ENCODE measurements at regions not wholly inside any gene's neighbourhood (a gene's known extent, or its start where the extent isn't known, plus 50 kb on each side); places are given as distances from the start of the nearest gene placed in this dataset.

DNA sequence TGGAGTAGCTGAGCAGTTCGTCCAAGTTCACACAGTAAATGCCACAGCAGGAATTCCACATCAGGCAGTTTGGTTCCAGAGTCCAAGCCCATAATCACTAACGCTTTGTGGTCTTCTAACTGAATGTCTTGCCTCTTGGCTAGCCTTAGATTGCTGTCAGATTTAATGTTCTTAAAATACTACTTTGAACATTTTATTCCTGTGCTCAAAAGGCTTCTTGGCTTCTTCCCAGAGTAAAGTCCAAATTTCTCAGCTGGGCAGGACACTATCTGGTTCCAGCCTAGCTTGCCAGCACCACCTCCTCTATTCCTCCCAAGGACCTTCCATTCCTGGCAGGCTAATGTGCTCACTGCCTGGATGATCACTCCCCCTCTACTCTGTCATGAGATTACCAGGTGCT, 256.9 kb downstream of the SQOR start:
- no peak overlapping the region for H3K4me3 Mint-ChIP-seq
- POLR2A ChIA-PET = no interaction called here
- H3K27me3 Mint-ChIP-seq (ENCODE audit: low read depth) = no peaks in the 10 kb centered on the region
- H3K27ac Mint-ChIP-seq = no peak overlapping the region
- ATAC-seq = no peak
- TF ChIP-seq, protein P1, sequence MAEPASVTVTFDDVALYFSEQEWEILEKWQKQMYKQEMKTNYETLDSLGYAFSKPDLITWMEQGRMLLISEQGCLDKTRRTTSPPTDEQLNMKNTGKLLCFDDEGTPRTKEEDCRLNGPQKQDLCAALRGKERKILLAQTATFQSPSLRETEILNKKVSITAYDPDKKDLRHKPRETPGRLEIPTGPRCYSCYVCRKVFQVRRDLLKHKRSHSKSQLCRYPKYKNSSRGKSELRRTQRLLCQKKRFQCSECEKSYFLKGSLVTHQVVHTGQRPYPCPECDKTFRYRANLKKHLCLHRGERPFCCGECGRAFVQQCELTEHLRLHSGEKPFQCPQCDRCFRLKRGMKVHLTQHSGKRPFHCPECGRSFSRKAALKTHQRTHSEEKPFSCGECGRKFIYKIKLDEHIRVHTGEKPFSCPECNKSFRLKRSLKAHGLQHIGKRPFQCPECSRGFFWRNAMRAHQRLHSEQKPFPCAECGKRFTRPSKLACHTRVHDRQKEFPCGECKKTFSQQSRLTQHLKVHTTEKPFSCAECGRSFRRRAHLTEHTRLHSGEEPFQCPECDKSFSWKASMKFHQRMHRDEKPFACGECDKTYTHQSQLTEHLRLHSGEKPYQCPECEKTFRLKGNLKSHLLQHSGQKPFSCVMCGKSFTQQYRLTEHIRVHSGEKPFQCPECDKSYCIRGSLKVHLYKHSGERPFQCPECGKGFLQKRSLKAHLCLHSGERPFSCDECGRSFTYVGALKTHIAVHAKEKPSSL (CRISPR knock-in tag; conservative IDR thresholded peaks at IDR 0.05) = no peak
- TF ChIP-seq GABPB1 (CRISPR knock-in tag; IDR thresholded peaks at IDR 0.05) (no peak), ZBTB21 (CRISPR knock-in tag; IDR thresholded peaks at IDR 0.05; ENCODE audit: borderline replicate concordance) (no peak), ZNF396 (CRISPR knock-in tag; IDR thresholded peaks at IDR 0.05; ENCODE audit: borderline replicate concordance) (no peak), ZNF232 (CRISPR knock-in tag; IDR thresholded peaks at IDR 0.05) (no peak), SMAD3 (CRISPR knock-in tag; IDR thresholded peaks at IDR 0.05; ENCODE audit: borderline replicate concordance) (no peak), TP53 (CRISPR knock-in tag; IDR thresholded peaks at IDR 0.05) (no peak), ZNF317 (CRISPR knock-in tag; IDR thresholded peaks at IDR 0.05; ENCODE audit: borderline replicate concordance, low read depth) (no peak), TEAD4 (CRISPR knock-in tag; IDR thresholded peaks at IDR 0.05) (no peak)
- TF ChIP-seq, protein P2, sequence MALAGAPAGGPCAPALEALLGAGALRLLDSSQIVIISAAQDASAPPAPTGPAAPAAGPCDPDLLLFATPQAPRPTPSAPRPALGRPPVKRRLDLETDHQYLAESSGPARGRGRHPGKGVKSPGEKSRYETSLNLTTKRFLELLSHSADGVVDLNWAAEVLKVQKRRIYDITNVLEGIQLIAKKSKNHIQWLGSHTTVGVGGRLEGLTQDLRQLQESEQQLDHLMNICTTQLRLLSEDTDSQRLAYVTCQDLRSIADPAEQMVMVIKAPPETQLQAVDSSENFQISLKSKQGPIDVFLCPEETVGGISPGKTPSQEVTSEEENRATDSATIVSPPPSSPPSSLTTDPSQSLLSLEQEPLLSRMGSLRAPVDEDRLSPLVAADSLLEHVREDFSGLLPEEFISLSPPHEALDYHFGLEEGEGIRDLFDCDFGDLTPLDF (CRISPR knock-in tag; IDR thresholded peaks at IDR 0.05) = no peak
- TF ChIP-seq, protein P3, sequence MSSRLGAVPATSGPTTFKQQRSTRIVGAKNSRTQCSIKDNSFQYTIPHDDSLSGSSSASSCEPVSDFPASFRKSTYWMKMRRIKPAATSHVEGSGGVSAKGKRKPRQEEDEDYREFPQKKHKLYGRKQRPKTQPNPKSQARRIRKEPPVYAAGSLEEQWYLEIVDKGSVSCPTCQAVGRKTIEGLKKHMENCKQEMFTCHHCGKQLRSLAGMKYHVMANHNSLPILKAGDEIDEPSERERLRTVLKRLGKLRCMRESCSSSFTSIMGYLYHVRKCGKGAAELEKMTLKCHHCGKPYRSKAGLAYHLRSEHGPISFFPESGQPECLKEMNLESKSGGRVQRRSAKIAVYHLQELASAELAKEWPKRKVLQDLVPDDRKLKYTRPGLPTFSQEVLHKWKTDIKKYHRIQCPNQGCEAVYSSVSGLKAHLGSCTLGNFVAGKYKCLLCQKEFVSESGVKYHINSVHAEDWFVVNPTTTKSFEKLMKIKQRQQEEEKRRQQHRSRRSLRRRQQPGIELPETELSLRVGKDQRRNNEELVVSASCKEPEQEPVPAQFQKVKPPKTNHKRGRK (CRISPR knock-in tag; IDR thresholded peaks at IDR 0.05; ENCODE audit: borderline replicate concordance) = no peak
- TF ChIP-seq, protein P4, sequence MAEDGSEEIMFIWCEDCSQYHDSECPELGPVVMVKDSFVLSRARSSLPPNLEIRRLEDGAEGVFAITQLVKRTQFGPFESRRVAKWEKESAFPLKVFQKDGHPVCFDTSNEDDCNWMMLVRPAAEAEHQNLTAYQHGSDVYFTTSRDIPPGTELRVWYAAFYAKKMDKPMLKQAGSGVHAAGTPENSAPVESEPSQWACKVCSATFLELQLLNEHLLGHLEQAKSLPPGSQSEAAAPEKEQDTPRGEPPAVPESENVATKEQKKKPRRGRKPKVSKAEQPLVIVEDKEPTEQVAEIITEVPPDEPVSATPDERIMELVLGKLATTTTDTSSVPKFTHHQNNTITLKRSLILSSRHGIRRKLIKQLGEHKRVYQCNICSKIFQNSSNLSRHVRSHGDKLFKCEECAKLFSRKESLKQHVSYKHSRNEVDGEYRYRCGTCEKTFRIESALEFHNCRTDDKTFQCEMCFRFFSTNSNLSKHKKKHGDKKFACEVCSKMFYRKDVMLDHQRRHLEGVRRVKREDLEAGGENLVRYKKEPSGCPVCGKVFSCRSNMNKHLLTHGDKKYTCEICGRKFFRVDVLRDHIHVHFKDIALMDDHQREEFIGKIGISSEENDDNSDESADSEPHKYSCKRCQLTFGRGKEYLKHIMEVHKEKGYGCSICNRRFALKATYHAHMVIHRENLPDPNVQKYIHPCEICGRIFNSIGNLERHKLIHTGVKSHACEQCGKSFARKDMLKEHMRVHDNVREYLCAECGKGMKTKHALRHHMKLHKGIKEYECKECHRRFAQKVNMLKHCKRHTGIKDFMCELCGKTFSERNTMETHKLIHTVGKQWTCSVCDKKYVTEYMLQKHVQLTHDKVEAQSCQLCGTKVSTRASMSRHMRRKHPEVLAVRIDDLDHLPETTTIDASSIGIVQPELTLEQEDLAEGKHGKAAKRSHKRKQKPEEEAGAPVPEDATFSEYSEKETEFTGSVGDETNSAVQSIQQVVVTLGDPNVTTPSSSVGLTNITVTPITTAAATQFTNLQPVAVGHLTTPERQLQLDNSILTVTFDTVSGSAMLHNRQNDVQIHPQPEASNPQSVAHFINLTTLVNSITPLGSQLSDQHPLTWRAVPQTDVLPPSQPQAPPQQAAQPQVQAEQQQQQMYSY (CRISPR knock-in tag; IDR thresholded peaks at IDR 0.05) = no peak
- TF ChIP-seq, protein P5, sequence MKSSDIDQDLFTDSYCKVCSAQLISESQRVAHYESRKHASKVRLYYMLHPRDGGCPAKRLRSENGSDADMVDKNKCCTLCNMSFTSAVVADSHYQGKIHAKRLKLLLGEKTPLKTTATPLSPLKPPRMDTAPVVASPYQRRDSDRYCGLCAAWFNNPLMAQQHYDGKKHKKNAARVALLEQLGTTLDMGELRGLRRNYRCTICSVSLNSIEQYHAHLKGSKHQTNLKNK (CRISPR knock-in tag; IDR thresholded peaks at IDR 0.05) = no peak
- TF ChIP-seq, protein P6, sequence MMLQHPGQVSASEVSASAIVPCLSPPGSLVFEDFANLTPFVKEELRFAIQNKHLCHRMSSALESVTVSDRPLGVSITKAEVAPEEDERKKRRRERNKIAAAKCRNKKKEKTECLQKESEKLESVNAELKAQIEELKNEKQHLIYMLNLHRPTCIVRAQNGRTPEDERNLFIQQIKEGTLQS (CRISPR knock-in tag; conservative IDR thresholded peaks at IDR 0.05) = no peak
- TF ChIP-seq, protein P7, sequence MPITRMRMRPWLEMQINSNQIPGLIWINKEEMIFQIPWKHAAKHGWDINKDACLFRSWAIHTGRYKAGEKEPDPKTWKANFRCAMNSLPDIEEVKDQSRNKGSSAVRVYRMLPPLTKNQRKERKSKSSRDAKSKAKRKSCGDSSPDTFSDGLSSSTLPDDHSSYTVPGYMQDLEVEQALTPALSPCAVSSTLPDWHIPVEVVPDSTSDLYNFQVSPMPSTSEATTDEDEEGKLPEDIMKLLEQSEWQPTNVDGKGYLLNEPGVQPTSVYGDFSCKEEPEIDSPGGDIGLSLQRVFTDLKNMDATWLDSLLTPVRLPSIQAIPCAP (CRISPR knock-in tag; IDR thresholded peaks at IDR 0.05) = no peak
- TF ChIP-seq, protein P8, sequence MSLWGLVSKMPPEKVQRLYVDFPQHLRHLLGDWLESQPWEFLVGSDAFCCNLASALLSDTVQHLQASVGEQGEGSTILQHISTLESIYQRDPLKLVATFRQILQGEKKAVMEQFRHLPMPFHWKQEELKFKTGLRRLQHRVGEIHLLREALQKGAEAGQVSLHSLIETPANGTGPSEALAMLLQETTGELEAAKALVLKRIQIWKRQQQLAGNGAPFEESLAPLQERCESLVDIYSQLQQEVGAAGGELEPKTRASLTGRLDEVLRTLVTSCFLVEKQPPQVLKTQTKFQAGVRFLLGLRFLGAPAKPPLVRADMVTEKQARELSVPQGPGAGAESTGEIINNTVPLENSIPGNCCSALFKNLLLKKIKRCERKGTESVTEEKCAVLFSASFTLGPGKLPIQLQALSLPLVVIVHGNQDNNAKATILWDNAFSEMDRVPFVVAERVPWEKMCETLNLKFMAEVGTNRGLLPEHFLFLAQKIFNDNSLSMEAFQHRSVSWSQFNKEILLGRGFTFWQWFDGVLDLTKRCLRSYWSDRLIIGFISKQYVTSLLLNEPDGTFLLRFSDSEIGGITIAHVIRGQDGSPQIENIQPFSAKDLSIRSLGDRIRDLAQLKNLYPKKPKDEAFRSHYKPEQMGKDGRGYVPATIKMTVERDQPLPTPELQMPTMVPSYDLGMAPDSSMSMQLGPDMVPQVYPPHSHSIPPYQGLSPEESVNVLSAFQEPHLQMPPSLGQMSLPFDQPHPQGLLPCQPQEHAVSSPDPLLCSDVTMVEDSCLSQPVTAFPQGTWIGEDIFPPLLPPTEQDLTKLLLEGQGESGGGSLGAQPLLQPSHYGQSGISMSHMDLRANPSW (CRISPR knock-in tag; conservative IDR thresholded peaks at IDR 0.05; ENCODE audit: low read depth) = no peak
- TF ChIP-seq, protein P9, sequence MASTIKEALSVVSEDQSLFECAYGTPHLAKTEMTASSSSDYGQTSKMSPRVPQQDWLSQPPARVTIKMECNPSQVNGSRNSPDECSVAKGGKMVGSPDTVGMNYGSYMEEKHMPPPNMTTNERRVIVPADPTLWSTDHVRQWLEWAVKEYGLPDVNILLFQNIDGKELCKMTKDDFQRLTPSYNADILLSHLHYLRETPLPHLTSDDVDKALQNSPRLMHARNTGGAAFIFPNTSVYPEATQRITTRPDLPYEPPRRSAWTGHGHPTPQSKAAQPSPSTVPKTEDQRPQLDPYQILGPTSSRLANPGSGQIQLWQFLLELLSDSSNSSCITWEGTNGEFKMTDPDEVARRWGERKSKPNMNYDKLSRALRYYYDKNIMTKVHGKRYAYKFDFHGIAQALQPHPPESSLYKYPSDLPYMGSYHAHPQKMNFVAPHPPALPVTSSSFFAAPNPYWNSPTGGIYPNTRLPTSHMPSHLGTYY (CRISPR knock-in tag; IDR thresholded peaks at IDR 0.05) = no peak
- no peak for DNase-seq (ENCODE audit: low spot score)
- H3K36me3 Mint-ChIP-seq = 0 out of 2 replicates have a peak, but pooled peaks cover 3% of the 10 kb centered on the region
- CTCF ChIA-PET = no interaction called here
- H3K4me1 Mint-ChIP-seq = 0 out of 2 replicates have a peak, but pooled peaks cover 4% of the 10 kb centered on the region
- H3K9me3 Mint-ChIP-seq = peaks cover 5% of the 10 kb centered on the region

Data from WTC11 (cell line).